ENCODE measurements at regions not wholly inside any gene's neighbourhood (a gene's known extent, or its start where the extent isn't known, plus 50 kb on each side); places are given as distances from the start of the nearest gene placed in this dataset.

GRCh38 chr2:12002215-12002614 is 255.8 kb downstream of the LPIN1 start:
- no peaks in the 10 kb centered on the region for H3K9me3 ChIP-seq (ENCODE audit: control insufficient read depth, low read length)
- no peaks in the 10 kb centered on the region for H3K36me3 ChIP-seq (ENCODE audit: control insufficient read depth, insufficient read depth, low read length)
- no peaks in the 10 kb centered on the region for H3K4me1 ChIP-seq (ENCODE audit: control insufficient read depth, insufficient read depth, low read length)
- H3K4me3 ChIP-seq (ENCODE audit: low read length) = no peak overlapping the region
- H3K27me3 ChIP-seq (ENCODE audit: control insufficient read depth, insufficient read depth, low read length) = no peaks in the 10 kb centered on the region
- H3K9ac ChIP-seq (ENCODE audit: low read length) = no peak overlapping the region

- Histone ChIP-seq H3K36me3 (ENCODE audit: control insufficient read depth, insufficient read depth, low read length) (no peaks in the 10 kb centered on the region), H3K9me3 (ENCODE audit: control insufficient read depth, low read length) (no peaks in the 10 kb centered on the region), H3K4me1 (ENCODE audit: control insufficient read depth, insufficient read depth, low read length) (no peaks in the 10 kb centered on the region), H3K9ac (ENCODE audit: low read length) (no peak overlapping the region), H3K27me3 (ENCODE audit: control insufficient read depth, insufficient read depth, low read length) (no peaks in the 10 kb centered on the region), H3K4me3 (ENCODE audit: low read length) (no peak overlapping the region)
These were observed 258.3 kb downstream of the LPIN1 start for GRCh38 chr2:12004713-12005112.

- no peak overlapping the region for H3K4me3 ChIP-seq (ENCODE audit: low read length)
- H3K36me3 ChIP-seq (ENCODE audit: control insufficient read depth, insufficient read depth, low read length) = no peaks in the 10 kb centered on the region
These were observed 259.7 kb downstream of the LPIN1 start for GRCh38 chr2:12005886-12006681.

DNA sequence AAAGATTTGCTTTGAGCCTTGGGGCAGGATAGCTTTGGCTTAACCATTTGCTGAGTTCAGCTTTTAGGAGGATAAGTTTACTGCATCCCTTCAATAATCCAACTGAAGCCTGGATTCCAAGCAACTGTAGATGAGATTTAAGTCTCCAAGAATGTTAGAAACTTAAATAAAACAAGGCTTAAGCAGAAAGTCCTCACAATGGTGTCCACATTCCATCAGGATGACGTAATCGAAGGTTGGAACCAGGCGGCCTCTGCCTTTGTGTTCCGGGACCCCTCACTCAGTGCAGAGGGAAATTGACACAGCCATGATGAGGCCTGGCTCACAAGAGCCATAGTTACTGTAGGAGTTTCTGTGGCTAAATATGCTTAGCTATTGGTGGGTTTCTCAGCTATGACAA is 260.4 kb downstream of the LPIN1 start:
- no peak overlapping the region for H3K9ac ChIP-seq (ENCODE audit: low read length)
- no peak overlapping the region for H3K4me3 ChIP-seq (ENCODE audit: low read length)
- H3K4me1 ChIP-seq (ENCODE audit: control insufficient read depth, insufficient read depth, low read length) = no peaks in the 10 kb centered on the region
- H3K27me3 ChIP-seq (ENCODE audit: control insufficient read depth, insufficient read depth, low read length) = no peaks in the 10 kb centered on the region
- no peaks in the 10 kb centered on the region for H3K9me3 ChIP-seq (ENCODE audit: control insufficient read depth, low read length)
- no peaks in the 10 kb centered on the region for H3K36me3 ChIP-seq (ENCODE audit: control insufficient read depth, insufficient read depth, low read length)

More at GRCh38 chr2:12005886-12006681, 259.7 kb downstream of the LPIN1 start:
- no peaks in the 10 kb centered on the region for H3K9me3 ChIP-seq (ENCODE audit: control insufficient read depth, low read length)
- H3K27me3 ChIP-seq (ENCODE audit: control insufficient read depth, insufficient read depth, low read length) = no peaks in the 10 kb centered on the region
- no peak overlapping the region for H3K9ac ChIP-seq (ENCODE audit: low read length)
- no peaks in the 10 kb centered on the region for H3K4me1 ChIP-seq (ENCODE audit: control insufficient read depth, insufficient read depth, low read length)

DNA sequence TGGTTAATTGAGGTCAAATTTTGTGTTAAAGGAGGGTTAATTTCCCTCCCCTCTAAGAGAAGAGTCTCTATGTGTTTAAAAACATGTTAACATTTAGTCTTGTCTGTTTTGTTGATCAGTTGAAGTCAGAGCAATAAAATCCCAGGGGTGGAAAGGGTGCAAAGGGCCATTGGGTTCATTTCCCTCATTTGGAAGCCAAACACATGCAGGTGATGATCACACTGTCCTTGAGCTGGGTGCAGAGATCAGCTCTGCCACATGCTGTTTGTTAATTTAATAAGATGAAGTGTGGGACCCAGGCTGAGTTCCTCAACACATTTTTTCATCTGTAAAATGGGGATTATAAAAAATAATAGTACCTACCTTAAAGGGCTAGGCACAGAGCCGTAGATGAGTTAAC is 260.9 kb downstream of the LPIN1 start:
- H3K36me3 ChIP-seq (ENCODE audit: control insufficient read depth, insufficient read depth, low read length) = no peaks in the 10 kb centered on the region
- no peaks in the 10 kb centered on the region for H3K27me3 ChIP-seq (ENCODE audit: control insufficient read depth, insufficient read depth, low read length)
- no peak overlapping the region for H3K9ac ChIP-seq (ENCODE audit: low read length)
- H3K9me3 ChIP-seq (ENCODE audit: control insufficient read depth, low read length) = no peaks in the 10 kb centered on the region
- no peak overlapping the region for H3K4me3 ChIP-seq (ENCODE audit: low read length)
- no peaks in the 10 kb centered on the region for H3K4me1 ChIP-seq (ENCODE audit: control insufficient read depth, insufficient read depth, low read length)

- Histone ChIP-seq H3K4me1 (ENCODE audit: control insufficient read depth, insufficient read depth, low read length) (no peaks in the 10 kb centered on the region), H3K27me3 (ENCODE audit: control insufficient read depth, insufficient read depth, low read length) (no peaks in the 10 kb centered on the region), H3K9me3 (ENCODE audit: control insufficient read depth, low read length) (no peaks in the 10 kb centered on the region), H3K36me3 (ENCODE audit: control insufficient read depth, insufficient read depth, low read length) (no peaks in the 10 kb centered on the region), H3K9ac (ENCODE audit: low read length) (no peak overlapping the region), H3K4me3 (ENCODE audit: low read length) (no peak overlapping the region)
These were observed 262.1 kb downstream of the LPIN1 start for GRCh38 chr2:12008425-12009061.

DNA sequence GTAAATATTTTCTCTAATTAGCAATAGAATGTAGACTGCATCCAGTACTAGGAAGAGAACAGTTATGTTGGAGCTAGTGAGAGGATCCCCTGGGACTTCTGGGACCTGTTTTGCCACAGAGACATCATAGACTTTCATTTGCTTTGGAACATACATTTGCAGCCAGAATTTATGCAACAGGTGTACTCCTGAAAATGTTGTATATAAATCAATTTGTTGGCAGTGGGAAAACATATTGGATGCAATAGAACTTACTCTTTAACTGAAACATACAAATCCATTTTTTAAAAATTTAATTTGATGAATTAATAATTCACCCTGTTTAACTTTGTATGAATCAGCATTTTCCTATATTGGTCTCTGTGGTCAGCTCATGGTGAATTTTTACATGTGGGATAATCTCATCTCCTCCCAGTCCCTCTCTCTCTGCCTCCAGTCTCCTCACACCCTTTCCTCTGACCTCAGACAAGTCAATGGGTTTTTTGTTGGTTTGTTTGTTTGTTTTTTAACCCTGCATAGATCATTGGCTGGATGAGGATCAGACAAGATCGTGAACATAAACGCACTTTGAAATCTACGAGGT is 263.0 kb downstream of the LPIN1 start:
- H3K4me3 ChIP-seq (ENCODE audit: low read length) = no peak overlapping the region
- H3K9ac ChIP-seq (ENCODE audit: low read length) = no peak overlapping the region
- no peaks in the 10 kb centered on the region for H3K36me3 ChIP-seq (ENCODE audit: control insufficient read depth, insufficient read depth, low read length)
- H3K27me3 ChIP-seq (ENCODE audit: control insufficient read depth, insufficient read depth, low read length) = no peaks in the 10 kb centered on the region
- H3K9me3 ChIP-seq (ENCODE audit: control insufficient read depth, low read length) = no peaks in the 10 kb centered on the region
- no peaks in the 10 kb centered on the region for H3K4me1 ChIP-seq (ENCODE audit: control insufficient read depth, insufficient read depth, low read length)

DNA sequence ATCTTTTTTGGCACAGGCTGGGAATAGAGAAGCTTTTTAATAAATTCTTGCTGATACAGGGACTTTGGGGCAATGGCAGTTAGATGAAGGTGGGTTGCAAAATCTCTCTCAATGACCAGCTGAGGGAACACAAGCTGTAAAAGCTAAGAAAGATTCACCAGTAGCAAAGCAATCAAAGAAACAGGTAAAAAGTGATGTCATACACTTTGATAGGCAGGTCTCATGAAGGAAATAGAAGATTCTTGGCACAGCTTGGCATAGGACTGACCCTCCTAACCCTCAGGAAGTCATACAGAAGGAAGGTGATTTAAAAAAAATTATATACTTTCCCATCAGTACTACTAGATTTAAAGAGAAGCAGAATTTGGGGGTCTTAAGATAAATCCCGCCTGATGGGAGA is 263.6 kb downstream of the LPIN1 start:
- no peak overlapping the region for H3K9ac ChIP-seq (ENCODE audit: low read length)
- no peaks in the 10 kb centered on the region for H3K4me1 ChIP-seq (ENCODE audit: control insufficient read depth, insufficient read depth, low read length)
- H3K27me3 ChIP-seq (ENCODE audit: control insufficient read depth, insufficient read depth, low read length) = no peaks in the 10 kb centered on the region
- no peaks in the 10 kb centered on the region for H3K9me3 ChIP-seq (ENCODE audit: control insufficient read depth, low read length)
- no peak overlapping the region for H3K4me3 ChIP-seq (ENCODE audit: low read length)
- no peaks in the 10 kb centered on the region for H3K36me3 ChIP-seq (ENCODE audit: control insufficient read depth, insufficient read depth, low read length)

DNA sequence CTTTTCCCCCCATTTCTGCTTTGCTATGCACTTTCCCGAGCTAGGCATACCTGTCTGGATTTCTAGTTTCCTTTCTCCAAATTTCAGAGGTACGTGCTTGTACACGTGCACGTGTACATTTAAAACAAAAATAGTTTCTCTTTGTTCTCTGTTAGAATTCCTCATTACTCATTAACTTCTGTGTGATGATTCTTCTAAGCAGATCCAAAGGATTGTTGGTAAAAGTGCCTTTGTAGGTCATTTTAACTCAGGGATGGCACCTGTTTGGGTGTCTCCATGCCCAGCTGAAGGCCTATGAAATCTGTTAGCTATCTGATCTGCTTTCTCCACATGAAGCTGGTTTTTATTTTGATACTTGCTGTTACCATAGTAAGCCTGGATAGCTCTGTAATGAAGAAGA is 264.3 kb downstream of the LPIN1 start:
- no peaks in the 10 kb centered on the region for H3K36me3 ChIP-seq (ENCODE audit: control insufficient read depth, insufficient read depth, low read length)
- no peaks in the 10 kb centered on the region for H3K4me1 ChIP-seq (ENCODE audit: control insufficient read depth, insufficient read depth, low read length)
- no peaks in the 10 kb centered on the region for H3K9me3 ChIP-seq (ENCODE audit: control insufficient read depth, low read length)
- H3K27me3 ChIP-seq (ENCODE audit: control insufficient read depth, insufficient read depth, low read length) = no peaks in the 10 kb centered on the region
- no peak overlapping the region for H3K4me3 ChIP-seq (ENCODE audit: low read length)
- no peak overlapping the region for H3K9ac ChIP-seq (ENCODE audit: low read length)

DNA sequence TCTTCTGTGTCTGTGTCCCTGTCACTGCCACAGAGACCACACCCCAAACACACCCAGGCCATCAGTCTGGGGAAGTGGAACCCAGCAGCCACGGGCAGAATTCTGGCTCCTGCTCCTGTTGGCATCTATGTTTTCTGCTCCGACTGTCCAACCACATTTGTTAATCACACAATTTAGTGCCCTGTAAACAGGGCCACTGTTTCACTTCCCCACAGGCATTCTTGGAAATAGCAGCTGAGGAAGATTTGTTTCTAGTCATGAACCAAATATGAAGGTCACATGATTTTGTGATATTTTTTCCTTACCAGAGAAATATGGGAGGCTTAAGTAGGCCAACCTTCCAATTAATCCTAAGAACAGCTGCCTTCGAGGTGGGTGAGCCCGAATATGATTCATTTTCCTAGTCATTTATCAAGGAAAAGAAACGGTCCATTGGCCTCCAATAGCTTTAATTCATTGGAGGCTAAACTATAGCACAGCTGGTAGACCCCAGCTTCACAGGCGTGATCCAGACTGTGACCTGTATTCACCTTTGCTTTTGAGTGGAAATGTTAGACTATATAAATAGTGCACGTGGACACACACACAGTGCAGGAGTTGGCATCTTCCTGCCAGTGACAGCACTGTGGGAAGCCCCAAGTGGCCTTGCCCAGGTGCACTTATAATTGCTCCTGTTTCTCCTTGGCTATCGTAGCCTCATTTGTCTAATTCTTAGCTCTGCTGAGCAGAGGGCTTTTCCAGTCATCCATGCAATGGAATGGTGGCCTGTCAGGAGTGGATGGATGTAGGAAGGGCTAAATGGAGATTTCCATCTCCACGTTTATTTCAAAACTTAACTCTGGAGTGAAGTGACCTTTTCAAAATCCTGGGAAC is 267.9 kb downstream of the LPIN1 start:
- no peaks in the 10 kb centered on the region for H3K27me3 ChIP-seq (ENCODE audit: control insufficient read depth, insufficient read depth, low read length)
- H3K36me3 ChIP-seq (ENCODE audit: control insufficient read depth, insufficient read depth, low read length) = no peaks in the 10 kb centered on the region
- H3K9ac ChIP-seq (ENCODE audit: low read length) = no peak overlapping the region
- H3K4me3 ChIP-seq (ENCODE audit: low read length) = no peak overlapping the region
- H3K9me3 ChIP-seq (ENCODE audit: control insufficient read depth, low read length) = no peaks in the 10 kb centered on the region
- no peaks in the 10 kb centered on the region for H3K4me1 ChIP-seq (ENCODE audit: control insufficient read depth, insufficient read depth, low read length)

- no peaks in the 10 kb centered on the region for H3K36me3 ChIP-seq (ENCODE audit: control insufficient read depth, insufficient read depth, low read length)
- H3K9me3 ChIP-seq (ENCODE audit: control insufficient read depth, low read length) = no peaks in the 10 kb centered on the region
- H3K9ac ChIP-seq (ENCODE audit: low read length) = no peak overlapping the region
- H3K27me3 ChIP-seq (ENCODE audit: control insufficient read depth, insufficient read depth, low read length) = no peaks in the 10 kb centered on the region
- H3K4me3 ChIP-seq (ENCODE audit: low read length) = no peak overlapping the region
- H3K4me1 ChIP-seq (ENCODE audit: control insufficient read depth, insufficient read depth, low read length) = no peaks in the 10 kb centered on the region
These were observed 271.2 kb downstream of the LPIN1 start for GRCh38 chr2:12017499-12018157.

Measured in mucosa of stomach (tissue), 1 donor.